Lower leg skin (tissue), 3 donors: ENCODE measurements at regions not wholly inside any gene's neighbourhood (a gene's known extent, or its start where the extent isn't known, plus 50 kb on each side); places are given as distances from the start of the nearest gene placed in this dataset.
"Not testable (repeated sequence)": the region's sequence is repeated elsewhere in the genome, so short reads cannot be mapped to it uniquely, and the experiment has no call there.

Experiments used
- POLR2A ChIP-seq, 2 donors: fragments of 450-650 bp; IDR thresholded peaks; one replicate each; pipeline ENCODE4 v1.6.1; 2016 to 2017; ENCODE audit warnings: antibody characterized with exemption in 2 of 2, mild to moderate bottlenecking in 1 of 2, moderate library complexity in 1 of 2
- TF ChIP-seq, protein P1 (sequence below), 3 donors: fragments of 450-650 bp; IDR thresholded peaks; one replicate each; pipeline ENCODE4 v1.5.1; 2016; ENCODE audit warnings: antibody characterized with exemption in 3 of 3, mild to moderate bottlenecking in 3 of 3, moderate library complexity in 2 of 3

DNA sequence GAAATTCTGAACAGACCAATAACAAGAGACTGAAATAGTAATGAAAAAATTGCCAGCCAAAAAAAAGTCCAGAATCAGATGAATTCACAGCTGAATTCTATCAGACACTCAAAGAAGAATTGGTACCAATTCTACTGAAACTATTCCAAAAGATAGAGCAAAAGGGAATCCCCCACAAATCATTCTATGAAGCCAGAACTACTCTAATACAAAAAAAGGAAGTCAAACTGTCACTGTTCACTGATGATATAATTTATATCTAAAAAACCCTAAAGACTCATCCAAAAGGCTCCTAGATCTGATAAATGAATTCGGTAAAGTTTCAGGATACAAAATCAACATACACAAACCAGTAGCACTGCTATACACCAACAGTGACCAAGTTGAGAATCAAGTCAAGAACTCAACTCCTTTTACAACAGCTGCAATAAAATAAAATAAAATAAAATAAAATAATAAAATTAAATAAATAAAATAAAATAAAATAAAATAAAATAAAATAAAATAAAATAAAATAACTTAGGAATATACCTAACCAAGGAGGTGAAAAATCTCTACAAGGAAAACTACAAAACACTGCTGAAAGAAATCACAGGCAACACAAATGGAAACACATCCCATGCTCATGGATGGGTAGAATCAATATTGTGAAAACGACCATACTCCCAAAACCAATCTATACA lies 270.1 kb upstream of the PREP start:
- TF ChIP-seq, protein P1, sequence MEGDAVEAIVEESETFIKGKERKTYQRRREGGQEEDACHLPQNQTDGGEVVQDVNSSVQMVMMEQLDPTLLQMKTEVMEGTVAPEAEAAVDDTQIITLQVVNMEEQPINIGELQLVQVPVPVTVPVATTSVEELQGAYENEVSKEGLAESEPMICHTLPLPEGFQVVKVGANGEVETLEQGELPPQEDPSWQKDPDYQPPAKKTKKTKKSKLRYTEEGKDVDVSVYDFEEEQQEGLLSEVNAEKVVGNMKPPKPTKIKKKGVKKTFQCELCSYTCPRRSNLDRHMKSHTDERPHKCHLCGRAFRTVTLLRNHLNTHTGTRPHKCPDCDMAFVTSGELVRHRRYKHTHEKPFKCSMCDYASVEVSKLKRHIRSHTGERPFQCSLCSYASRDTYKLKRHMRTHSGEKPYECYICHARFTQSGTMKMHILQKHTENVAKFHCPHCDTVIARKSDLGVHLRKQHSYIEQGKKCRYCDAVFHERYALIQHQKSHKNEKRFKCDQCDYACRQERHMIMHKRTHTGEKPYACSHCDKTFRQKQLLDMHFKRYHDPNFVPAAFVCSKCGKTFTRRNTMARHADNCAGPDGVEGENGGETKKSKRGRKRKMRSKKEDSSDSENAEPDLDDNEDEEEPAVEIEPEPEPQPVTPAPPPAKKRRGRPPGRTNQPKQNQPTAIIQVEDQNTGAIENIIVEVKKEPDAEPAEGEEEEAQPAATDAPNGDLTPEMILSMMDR (IDR thresholded peaks at IDR 0.05) = not testable (repeated sequence)
- not testable (repeated sequence) for TF ChIP-seq POLR2A (IDR thresholded peaks at IDR 0.05)
